ENCODE measurements at regions not wholly inside any gene's neighbourhood (a gene's known extent, or its start where the extent isn't known, plus 50 kb on each side); places are given as distances from the start of the nearest gene placed in this dataset.

DNA sequence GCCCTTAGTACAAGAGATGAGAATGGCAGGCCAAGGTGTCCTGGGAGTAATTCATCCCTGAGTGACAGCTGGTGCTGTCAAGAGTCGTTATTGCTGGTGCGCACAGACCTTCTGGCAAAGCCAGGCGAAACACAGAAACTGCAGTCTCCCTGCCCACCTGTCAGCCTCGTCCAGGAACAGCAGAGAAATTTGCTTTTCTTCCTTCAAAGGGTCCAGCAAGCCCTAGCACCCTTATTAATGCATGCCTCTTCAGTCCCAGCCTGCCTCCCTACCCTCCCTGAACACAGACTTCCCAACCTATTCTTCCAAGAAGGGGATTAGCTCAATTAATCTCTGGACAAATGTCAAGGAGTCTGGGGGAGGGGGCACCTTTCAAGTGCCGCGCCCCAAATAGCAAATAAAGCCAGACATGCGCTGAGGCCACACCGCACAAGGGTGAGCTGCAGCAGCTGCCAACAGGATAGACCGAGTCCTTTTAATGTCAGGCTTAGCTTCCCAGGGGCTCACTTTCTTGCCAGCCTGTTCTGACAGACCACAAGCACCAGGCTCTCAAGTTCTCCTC, 250.7 kb upstream of the RASGEF1B start (continued):
- TF ChIP-seq, protein P1, sequence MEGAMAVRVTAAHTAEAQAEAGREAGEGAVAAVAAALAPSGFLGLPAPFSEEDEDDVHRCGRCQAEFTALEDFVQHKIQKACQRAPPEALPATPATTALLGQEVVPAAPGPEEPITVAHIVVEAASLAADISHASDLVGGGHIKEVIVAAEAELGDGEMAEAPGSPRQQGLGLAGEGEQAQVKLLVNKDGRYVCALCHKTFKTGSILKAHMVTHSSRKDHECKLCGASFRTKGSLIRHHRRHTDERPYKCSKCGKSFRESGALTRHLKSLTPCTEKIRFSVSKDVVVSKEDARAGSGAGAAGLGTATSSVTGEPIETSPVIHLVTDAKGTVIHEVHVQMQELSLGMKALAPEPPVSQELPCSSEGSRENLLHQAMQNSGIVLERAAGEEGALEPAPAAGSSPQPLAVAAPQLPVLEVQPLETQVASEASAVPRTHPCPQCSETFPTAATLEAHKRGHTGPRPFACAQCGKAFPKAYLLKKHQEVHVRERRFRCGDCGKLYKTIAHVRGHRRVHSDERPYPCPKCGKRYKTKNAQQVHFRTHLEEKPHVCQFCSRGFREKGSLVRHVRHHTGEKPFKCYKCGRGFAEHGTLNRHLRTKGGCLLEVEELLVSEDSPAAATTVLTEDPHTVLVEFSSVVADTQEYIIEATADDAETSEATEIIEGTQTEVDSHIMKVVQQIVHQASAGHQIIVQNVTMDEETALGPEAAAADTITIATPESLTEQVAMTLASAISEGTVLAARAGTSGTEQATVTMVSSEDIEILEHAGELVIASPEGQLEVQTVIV (IDR thresholded peaks at IDR 0.05; ENCODE audit: borderline replicate concordance, partially characterized antibody) = no peak
- TF ChIP-seq CBX3 (IDR thresholded peaks at IDR 0.05; ENCODE audit: borderline replicate concordance, low read depth) (no peak), MAX (IDR thresholded peaks at IDR 0.05; ENCODE audit: low read depth, low read length) (no peak)
- TF ChIP-seq, protein P2, sequence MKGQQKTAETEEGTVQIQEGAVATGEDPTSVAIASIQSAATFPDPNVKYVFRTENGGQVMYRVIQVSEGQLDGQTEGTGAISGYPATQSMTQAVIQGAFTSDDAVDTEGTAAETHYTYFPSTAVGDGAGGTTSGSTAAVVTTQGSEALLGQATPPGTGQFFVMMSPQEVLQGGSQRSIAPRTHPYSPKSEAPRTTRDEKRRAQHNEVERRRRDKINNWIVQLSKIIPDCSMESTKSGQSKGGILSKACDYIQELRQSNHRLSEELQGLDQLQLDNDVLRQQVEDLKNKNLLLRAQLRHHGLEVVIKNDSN (IDR thresholded peaks at IDR 0.05; ENCODE audit: borderline replicate concordance, extremely low read length, insufficient read depth, low read depth, low read length) = no peak

GRCh38 chr4:81715757-81716156, 244.1 kb upstream of the RASGEF1B start:
- POLR2A ChIA-PET = no interaction called here
- no peak for ATAC-seq
- DNase-seq (ENCODE audit: low read depth, low spot score) = no peak
- no peak for TF ChIP-seq POLR2AphosphoS5 (IDR thresholded peaks at IDR 0.05; ENCODE audit: low read length)
- no peak for TF ChIP-seq FOXK2 (IDR thresholded peaks at IDR 0.05)
- no peak for TF ChIP-seq GATAD2B (conservative IDR thresholded peaks at IDR 0.05; ENCODE audit: low read depth)
- TF ChIP-seq, protein P3, sequence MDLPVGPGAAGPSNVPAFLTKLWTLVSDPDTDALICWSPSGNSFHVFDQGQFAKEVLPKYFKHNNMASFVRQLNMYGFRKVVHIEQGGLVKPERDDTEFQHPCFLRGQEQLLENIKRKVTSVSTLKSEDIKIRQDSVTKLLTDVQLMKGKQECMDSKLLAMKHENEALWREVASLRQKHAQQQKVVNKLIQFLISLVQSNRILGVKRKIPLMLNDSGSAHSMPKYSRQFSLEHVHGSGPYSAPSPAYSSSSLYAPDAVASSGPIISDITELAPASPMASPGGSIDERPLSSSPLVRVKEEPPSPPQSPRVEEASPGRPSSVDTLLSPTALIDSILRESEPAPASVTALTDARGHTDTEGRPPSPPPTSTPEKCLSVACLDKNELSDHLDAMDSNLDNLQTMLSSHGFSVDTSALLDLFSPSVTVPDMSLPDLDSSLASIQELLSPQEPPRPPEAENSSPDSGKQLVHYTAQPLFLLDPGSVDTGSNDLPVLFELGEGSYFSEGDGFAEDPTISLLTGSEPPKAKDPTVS (IDR thresholded peaks at IDR 0.05; ENCODE audit: low read depth, low read length) = no peak
- TF ChIP-seq DPF2 (IDR thresholded peaks at IDR 0.05) = no peak
- no peak for TF ChIP-seq NFYA (IDR thresholded peaks at IDR 0.05; ENCODE audit: borderline replicate concordance, low read depth, low read length)
- TF ChIP-seq, protein P4, sequence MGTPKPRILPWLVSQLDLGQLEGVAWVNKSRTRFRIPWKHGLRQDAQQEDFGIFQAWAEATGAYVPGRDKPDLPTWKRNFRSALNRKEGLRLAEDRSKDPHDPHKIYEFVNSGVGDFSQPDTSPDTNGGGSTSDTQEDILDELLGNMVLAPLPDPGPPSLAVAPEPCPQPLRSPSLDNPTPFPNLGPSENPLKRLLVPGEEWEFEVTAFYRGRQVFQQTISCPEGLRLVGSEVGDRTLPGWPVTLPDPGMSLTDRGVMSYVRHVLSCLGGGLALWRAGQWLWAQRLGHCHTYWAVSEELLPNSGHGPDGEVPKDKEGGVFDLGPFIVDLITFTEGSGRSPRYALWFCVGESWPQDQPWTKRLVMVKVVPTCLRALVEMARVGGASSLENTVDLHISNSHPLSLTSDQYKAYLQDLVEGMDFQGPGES (IDR thresholded peaks at IDR 0.05) = no peak
- TF ChIP-seq, protein P5, sequence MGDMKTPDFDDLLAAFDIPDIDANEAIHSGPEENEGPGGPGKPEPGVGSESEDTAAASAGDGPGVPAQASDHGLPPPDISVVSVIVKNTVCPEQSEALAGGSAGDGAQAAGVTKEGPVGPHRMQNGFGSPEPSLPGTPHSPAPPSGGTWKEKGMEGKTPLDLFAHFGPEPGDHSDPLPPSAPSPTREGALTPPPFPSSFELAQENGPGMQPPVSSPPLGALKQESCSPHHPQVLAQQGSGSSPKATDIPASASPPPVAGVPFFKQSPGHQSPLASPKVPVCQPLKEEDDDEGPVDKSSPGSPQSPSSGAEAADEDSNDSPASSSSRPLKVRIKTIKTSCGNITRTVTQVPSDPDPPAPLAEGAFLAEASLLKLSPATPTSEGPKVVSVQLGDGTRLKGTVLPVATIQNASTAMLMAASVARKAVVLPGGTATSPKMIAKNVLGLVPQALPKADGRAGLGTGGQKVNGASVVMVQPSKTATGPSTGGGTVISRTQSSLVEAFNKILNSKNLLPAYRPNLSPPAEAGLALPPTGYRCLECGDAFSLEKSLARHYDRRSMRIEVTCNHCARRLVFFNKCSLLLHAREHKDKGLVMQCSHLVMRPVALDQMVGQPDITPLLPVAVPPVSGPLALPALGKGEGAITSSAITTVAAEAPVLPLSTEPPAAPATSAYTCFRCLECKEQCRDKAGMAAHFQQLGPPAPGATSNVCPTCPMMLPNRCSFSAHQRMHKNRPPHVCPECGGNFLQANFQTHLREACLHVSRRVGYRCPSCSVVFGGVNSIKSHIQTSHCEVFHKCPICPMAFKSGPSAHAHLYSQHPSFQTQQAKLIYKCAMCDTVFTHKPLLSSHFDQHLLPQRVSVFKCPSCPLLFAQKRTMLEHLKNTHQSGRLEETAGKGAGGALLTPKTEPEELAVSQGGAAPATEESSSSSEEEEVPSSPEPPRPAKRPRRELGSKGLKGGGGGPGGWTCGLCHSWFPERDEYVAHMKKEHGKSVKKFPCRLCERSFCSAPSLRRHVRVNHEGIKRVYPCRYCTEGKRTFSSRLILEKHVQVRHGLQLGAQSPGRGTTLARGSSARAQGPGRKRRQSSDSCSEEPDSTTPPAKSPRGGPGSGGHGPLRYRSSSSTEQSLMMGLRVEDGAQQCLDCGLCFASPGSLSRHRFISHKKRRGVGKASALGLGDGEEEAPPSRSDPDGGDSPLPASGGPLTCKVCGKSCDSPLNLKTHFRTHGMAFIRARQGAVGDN (IDR thresholded peaks at IDR 0.05) = no peak

More at GRCh38 chr4:81715757-81716156, 244.1 kb upstream of the RASGEF1B start:
- no peak overlapping the region for H3K9ac ChIP-seq (ENCODE audit: control insufficient read depth, insufficient read depth, low read length)
- ChIA-PET SMC1A (ENCODE audit: uncharacterized antibody, unreplicated experiment) (no interaction called here), RAD21 (ENCODE audit: unreplicated experiment) (no interaction called here), CTCF (interaction anchor here (1.3 kb wide), 1 partner anchor 249 kb away, joined by 3 read pairs; no protein-coding TSS in a partner anchor)
- BruUV-seq (replicated peaks) = no TSS peak
- no peaks in the 10 kb centered on the region for H3K9me3 ChIP-seq (replicated peaks; ENCODE audit: control insufficient read depth, insufficient read depth, low read length)
- H3K4me2 ChIP-seq (ENCODE audit: control insufficient read depth, insufficient read depth) = no peak overlapping the region
- WGBS (ENCODE audit: insufficient coverage, insufficient replicate concordance, low lambda C conversion rate, missing lambda C conversion rate) = 38% methylated on average over 5 of the region's 5 CpGs
- no peak for FAIRE-seq
- H2AFZ ChIP-seq (ENCODE audit: control insufficient read depth, low read depth, low read length) = no peak overlapping the region
- H3K4me3 ChIP-seq = no peak overlapping the region
- intact Hi-C loops (cut with micrococcal nuclease; ENCODE audit: unreplicated experiment) = no loop called here
- no peaks in the 10 kb centered on the region for H3K79me2 ChIP-seq (ENCODE audit: control insufficient read depth, insufficient read depth, low read length)
- in situ Hi-C loops (cut with MboI) = no loop called here
- H3K27me3 ChIP-seq (replicated peaks in 1 of 2; ENCODE audit: control insufficient read depth in 2 of 2, insufficient read depth in 2 of 2, low read length in 1 of 2) = no peaks in the 10 kb centered on the region
- H3K27ac ChIP-seq (ENCODE audit: control insufficient read depth, insufficient read depth) = no peak overlapping the region
- H3K4me1 ChIP-seq (ENCODE audit: control insufficient read depth, insufficient read depth, low read length) = no peaks in the 10 kb centered on the region
- no peaks in the 10 kb centered on the region for H4K20me1 ChIP-seq (ENCODE audit: control insufficient read depth, insufficient read depth)
- H3K36me3 ChIP-seq (ENCODE audit: control insufficient read depth in 2 of 2, insufficient read depth in 2 of 2, low read length in 1 of 2) = no peaks in the 10 kb centered on the region

All from GM12878 (cell line).